GM12874 (cell line): ENCODE measurements at regions not wholly inside any gene's neighbourhood (a gene's known extent, or its start where the extent isn't known, plus 50 kb on each side); places are given as distances from the start of the nearest gene placed in this dataset.

Source experiments
- CTCF ChIP-seq: IDR thresholded peaks from 2 replicates; pipeline ENCODE4 v1.5.1; 2011; ENCODE audit warnings: low read depth, mild to moderate bottlenecking, control low read depth, low read length, moderate library complexity; ENCODE audit not compliant: insufficient read depth

- no peak for TF ChIP-seq CTCF
These were observed 258.4 kb upstream of the TENM4 start for GRCh38 chr11:79699246-79699645.

GRCh38 chr11:79697905-79698304 is 257.1 kb upstream of the TENM4 start:
- TF ChIP-seq CTCF, result no peak

- no peak for TF ChIP-seq CTCF
These were observed 253.5 kb upstream of the TENM4 start for GRCh38 chr11:79694368-79694767.

GRCh38 chr11:79691445-79691844 is 250.6 kb upstream of the TENM4 start:
- TF ChIP-seq CTCF, result no peak

GRCh38 chr11:79686703-79687419 is 246.0 kb upstream of the TENM4 start:
- TF ChIP-seq CTCF, result no peak

- no peak for TF ChIP-seq CTCF
These were observed 243.1 kb upstream of the TENM4 start for GRCh38 chr11:79683930-79684329.

GRCh38 chr11:79678780-79679452 is 238.1 kb upstream of the TENM4 start:
- TF ChIP-seq CTCF, result no peak
